Endodermal cell (in vitro differentiated cells): ENCODE measurements at regions not wholly inside any gene's neighbourhood (a gene's known extent, or its start where the extent isn't known, plus 50 kb on each side); places are given as distances from the start of the nearest gene placed in this dataset.
A peak's percentile ranks its signal among the peaks of the same experiment; 100 is the strongest.

ENCODE experiments used
- DNase-seq: peaks from one replicate; pipeline ENCODE4 v3.0.0-alpha.2; 2017
- H3K27ac ChIP-seq: 2 replicates; pipeline ENCODE4 v1.5.1; 2013; ENCODE audit warnings: mild to moderate bottlenecking, low read depth, low read length, moderate library complexity
- H3K27me3 ChIP-seq: 2 replicates; pipeline ENCODE4 v1.6.1; 2013; ENCODE audit warnings: mild to moderate bottlenecking, low read length, moderate library complexity; ENCODE audit not compliant: insufficient read depth, control insufficient read depth, poor library complexity, severe bottlenecking
- H3K36me3 ChIP-seq: 2 replicates; pipeline ENCODE4 v1.7.0; 2013; ENCODE audit warnings: mild to moderate bottlenecking, low read length, moderate library complexity; ENCODE audit not compliant: control insufficient read depth, insufficient read depth
- H3K4me1 ChIP-seq: one replicate; pipeline ENCODE4 v1.7.0; 2013; ENCODE audit warnings: low read length; ENCODE audit not compliant: control insufficient read depth, insufficient read depth
- H3K4me3 ChIP-seq: 2 replicates; pipeline ENCODE4 v1.5.1; 2013; ENCODE audit warnings: mild to moderate bottlenecking, low read length, moderate library complexity
- H3K9ac ChIP-seq: 2 replicates; pipeline ENCODE4 v1.6.1; 2013; ENCODE audit warnings: mild to moderate bottlenecking, low read length, moderate library complexity; ENCODE audit not compliant: poor library complexity, severe bottlenecking; ENCODE audit errors: extremely low read depth
- H3K9me3 ChIP-seq: 2 replicates; pipeline ENCODE4 v1.6.1; 2013; ENCODE audit warnings: mild to moderate bottlenecking, low read length, moderate library complexity; ENCODE audit not compliant: control insufficient read depth
- H3K27ac Mint-ChIP-seq: 2 replicates; pipeline ENCODE4 v1.8.0; 2020; ENCODE audit warnings: mixed read lengths
- H3K27me3 Mint-ChIP-seq: 2 replicates; pipeline ENCODE4 v1.8.0; 2021; ENCODE audit warnings: mild to moderate bottlenecking, mixed read lengths; ENCODE audit not compliant: insufficient read depth
- H3K36me3 Mint-ChIP-seq: 2 replicates; pipeline ENCODE4 v1.8.0; 2020; ENCODE audit warnings: low read depth, mixed read lengths
- H3K4me1 Mint-ChIP-seq: 2 replicates; pipeline ENCODE4 v1.8.0; 2020; ENCODE audit warnings: mixed read lengths
- H3K4me3 Mint-ChIP-seq: 2 replicates; pipeline ENCODE4 v1.8.0; 2020; ENCODE audit warnings: mild to moderate bottlenecking, moderate library complexity, mixed read lengths
- H3K9me3 Mint-ChIP-seq: 2 replicates; pipeline ENCODE4 v1.8.0; 2020; ENCODE audit warnings: mild to moderate bottlenecking, mixed read lengths
- CTCF ChIP-seq: fragments of 200-600 bp; sonication (generic); conservative IDR thresholded peaks from 2 replicates; pipeline ENCODE4 v1.5.0; 2021; ENCODE audit warnings: antibody characterized with exemption, mild to moderate bottlenecking
- WGBS, 2 experiments: methylation state at CpG; one replicate each; pipeline versions ENCODE4 v1.1.5 to v1.1.7; 2013; ENCODE audit warnings: missing lambda C conversion rate in 2 of 2, mixed read lengths in 1 of 2; ENCODE audit not compliant: insufficient coverage in 1 of 2, insufficient read length in 1 of 2; 5-methylcytosine and 5-hydroxymethylcytosine counted together

- H3K9me3 ChIP-seq = no peaks in the 10 kb centered on the region
- H3K4me3 ChIP-seq = no peak overlapping the region
- no peak overlapping the region for H3K4me3 Mint-ChIP-seq
- H3K27ac ChIP-seq = no peak overlapping the region
- no peaks in the 10 kb centered on the region for H3K9me3 Mint-ChIP-seq
- H3K4me1 Mint-ChIP-seq = no peaks in the 10 kb centered on the region
- no peak for TF ChIP-seq CTCF
- H3K27ac Mint-ChIP-seq = no peak overlapping the region
- peaks cover 10% of the 10 kb centered on the region for H3K27me3 Mint-ChIP-seq
- peaks cover 1% of the 10 kb centered on the region for H3K27me3 ChIP-seq
- no peaks in the 10 kb centered on the region for H3K36me3 ChIP-seq
- no peaks in the 10 kb centered on the region for H3K36me3 Mint-ChIP-seq
- peak; percentile 19 for DNase-seq
- 92% methylated on average over 12 to 19 of the region's 20 CpGs for WGBS, 2 experiments
- no peak overlapping the region for H3K9ac ChIP-seq
- H3K4me1 ChIP-seq = no peaks in the 10 kb centered on the region
Observed at GRCh38 chr2:23323917-23324680, 60.9 kb upstream of the KLHL29 start.

GRCh38 chr2:23326330-23326729, 58.6 kb upstream of the KLHL29 start:
- no peak for TF ChIP-seq CTCF
- H3K4me1 ChIP-seq = no peaks in the 10 kb centered on the region
- Mint-ChIP-seq H3K4me1 (peaks cover 4% of the 10 kb centered on the region), H3K36me3 (no peaks in the 10 kb centered on the region), H3K27ac (no peak overlapping the region), H3K4me3 (no peak overlapping the region), H3K27me3 (peaks cover 14% of the 10 kb centered on the region), H3K9me3 (no peaks in the 10 kb centered on the region)
- 88 to 91% methylated on average over 4 of the region's 4 CpGs for WGBS, 2 experiments
- peak; percentile 17 for DNase-seq
- peaks cover 10% of the 10 kb centered on the region for H3K27me3 ChIP-seq
- no peak overlapping the region for H3K9ac ChIP-seq
- no peak overlapping the region for H3K4me3 ChIP-seq
- H3K36me3 ChIP-seq = no peaks in the 10 kb centered on the region
- H3K9me3 ChIP-seq = no peaks in the 10 kb centered on the region
- H3K27ac ChIP-seq = no peak overlapping the region

- Mint-ChIP-seq H3K27ac (no peak overlapping the region), H3K4me1 (peaks cover 8% of the 10 kb centered on the region), H3K36me3 (no peaks in the 10 kb centered on the region), H3K4me3 (no peak overlapping the region), H3K27me3 (peaks cover 11% of the 10 kb centered on the region), H3K9me3 (no peaks in the 10 kb centered on the region)
- TF ChIP-seq CTCF = no peak
- H3K4me3 ChIP-seq = no peak overlapping the region
- H3K27me3 ChIP-seq = peaks cover 10% of the 10 kb centered on the region
- no peaks in the 10 kb centered on the region for H3K4me1 ChIP-seq
- no peaks in the 10 kb centered on the region for H3K36me3 ChIP-seq
- peak; percentile 27 for DNase-seq
- 84 to 90% methylated on average over 2 to 5 of the region's 5 CpGs for WGBS, 2 experiments
- H3K9ac ChIP-seq = no peak overlapping the region
- H3K27ac ChIP-seq = no peak overlapping the region
- no peaks in the 10 kb centered on the region for H3K9me3 ChIP-seq
Observed at GRCh38 chr2:23327416-23327815, 57.6 kb upstream of the KLHL29 start.
